ENCODE measurements at regions not wholly inside any gene's neighbourhood (a gene's known extent, or its start where the extent isn't known, plus 50 kb on each side); places are given as distances from the start of the nearest gene placed in this dataset.

GRCh38 chr7:13166801-13167200 lies 479.4 kb downstream of the ARL4A start:
- no peaks in the 10 kb centered on the region for H3K4me1 ChIP-seq (ENCODE audit: low read depth, poor library complexity, severe bottlenecking)
- H3K79me2 ChIP-seq (ENCODE audit: insufficient read depth, low read depth), result no peaks in the 10 kb centered on the region
- no peak overlapping the region for H3K27ac ChIP-seq
- H3K4me3 ChIP-seq (IDR thresholded peaks at IDR 0.05; ENCODE audit: insufficient read depth, low read depth, low read length), result no peak overlapping the region
- no peaks in the 10 kb centered on the region for H4K20me1 ChIP-seq (ENCODE audit: insufficient read depth)
- no peaks in the 10 kb centered on the region for H3K36me3 ChIP-seq (ENCODE audit: insufficient read depth)
- H3K4me2 ChIP-seq, result no peak overlapping the region
- H2AFZ ChIP-seq (ENCODE audit: low read depth), result no peak overlapping the region
- no peak overlapping the region for H3K9ac ChIP-seq
- no peak for TF ChIP-seq CTCF (conservative IDR thresholded peaks at IDR 0.05; ENCODE audit: low read depth, low read length)
- no peaks in the 10 kb centered on the region for H3K27me3 ChIP-seq (ENCODE audit: insufficient read depth, low read depth)

GRCh38 chr7:13169356-13169755 lies 481.9 kb downstream of the ARL4A start:
- H3K4me3 ChIP-seq (IDR thresholded peaks at IDR 0.05; ENCODE audit: insufficient read depth, low read depth, low read length), result no peak overlapping the region
- no peak overlapping the region for H3K9ac ChIP-seq
- no peak overlapping the region for H2AFZ ChIP-seq (ENCODE audit: low read depth)
- no peak for TF ChIP-seq CTCF (conservative IDR thresholded peaks at IDR 0.05; ENCODE audit: low read depth, low read length)
- no peaks in the 10 kb centered on the region for H3K4me1 ChIP-seq (ENCODE audit: low read depth, poor library complexity, severe bottlenecking)
- H3K27me3 ChIP-seq (ENCODE audit: insufficient read depth, low read depth), result no peaks in the 10 kb centered on the region
- no peaks in the 10 kb centered on the region for H3K79me2 ChIP-seq (ENCODE audit: insufficient read depth, low read depth)
- H4K20me1 ChIP-seq (ENCODE audit: insufficient read depth), result no peaks in the 10 kb centered on the region
- H3K27ac ChIP-seq, result no peak overlapping the region
- no peaks in the 10 kb centered on the region for H3K36me3 ChIP-seq (ENCODE audit: insufficient read depth)
- H3K4me2 ChIP-seq, result no peak overlapping the region

- no peaks in the 10 kb centered on the region for H4K20me1 ChIP-seq (ENCODE audit: insufficient read depth)
- no peaks in the 10 kb centered on the region for H3K79me2 ChIP-seq (ENCODE audit: insufficient read depth, low read depth)
- H3K27me3 ChIP-seq (ENCODE audit: insufficient read depth, low read depth), result no peaks in the 10 kb centered on the region
- H3K36me3 ChIP-seq (ENCODE audit: insufficient read depth), result no peaks in the 10 kb centered on the region
- no peak overlapping the region for H3K9ac ChIP-seq
- H2AFZ ChIP-seq (ENCODE audit: low read depth), result no peak overlapping the region
- H3K27ac ChIP-seq, result no peak overlapping the region
- no peak for TF ChIP-seq CTCF (conservative IDR thresholded peaks at IDR 0.05; ENCODE audit: low read depth, low read length)
- no peak overlapping the region for H3K4me2 ChIP-seq
- no peaks in the 10 kb centered on the region for H3K4me1 ChIP-seq (ENCODE audit: low read depth, poor library complexity, severe bottlenecking)
- no peak overlapping the region for H3K4me3 ChIP-seq (IDR thresholded peaks at IDR 0.05; ENCODE audit: insufficient read depth, low read depth, low read length)
These were observed 487.6 kb downstream of the ARL4A start for GRCh38 chr7:13174991-13175390.

GRCh38 chr7:13179011-13179582 lies 491.7 kb downstream of the ARL4A start:
- Histone ChIP-seq H3K4me3 (IDR thresholded peaks at IDR 0.05; ENCODE audit: insufficient read depth, low read depth, low read length) (no peak overlapping the region), H2AFZ (ENCODE audit: low read depth) (no peak overlapping the region), H3K4me2 (no peak overlapping the region), H3K9ac (no peak overlapping the region), H3K36me3 (ENCODE audit: insufficient read depth) (no peaks in the 10 kb centered on the region), H4K20me1 (ENCODE audit: insufficient read depth) (no peaks in the 10 kb centered on the region), H3K79me2 (ENCODE audit: insufficient read depth, low read depth) (no peaks in the 10 kb centered on the region), H3K27me3 (ENCODE audit: insufficient read depth, low read depth) (no peaks in the 10 kb centered on the region), H3K4me1 (ENCODE audit: low read depth, poor library complexity, severe bottlenecking) (no peaks in the 10 kb centered on the region), H3K27ac (no peak overlapping the region)
- no peak for TF ChIP-seq CTCF (conservative IDR thresholded peaks at IDR 0.05; ENCODE audit: low read depth, low read length)

All from KMS-11 (cell line).